SK-N-SH treated with all-trans-retinoic acid at 6 μM for 48 hours (cell line): ENCODE measurements at regions not wholly inside any gene's neighbourhood (a gene's known extent, or its start where the extent isn't known, plus 50 kb on each side); places are given as distances from the start of the nearest gene placed in this dataset.

Source experiments
- ARNTL ChIP-seq: fragments of 450-650 bp; formaldehyde crosslinking; IDR thresholded peaks from 2 replicates; pipeline ENCODE4 v1.5.0; 2020; ENCODE audit warnings: low read depth, mild to moderate bottlenecking, moderate library complexity, borderline replicate concordance
- BACH2 ChIP-seq: fragments of 250-450 bp; sonication (Bioruptor Pico); IDR thresholded peaks from 2 replicates; pipeline ENCODE4 v1.9.0; 2021; ENCODE audit warnings: mild to moderate bottlenecking, borderline replicate concordance
- ESRRG ChIP-seq: fragments of 250-450 bp; sonication (Bioruptor Pico); IDR thresholded peaks from 2 replicates; pipeline ENCODE4 v1.6.1; 2021; ENCODE audit warnings: mild to moderate bottlenecking
- GLIS3 ChIP-seq: fragments of 250-450 bp; sonication (Bioruptor Pico); IDR thresholded peaks from 2 replicates; pipeline ENCODE4 v1.5.0; 2020; ENCODE audit warnings: mild to moderate bottlenecking, moderate library complexity
- ISL1 ChIP-seq: fragments of 250-450 bp; sonication (Bioruptor Pico); IDR thresholded peaks from 2 replicates; pipeline ENCODE4 v2.1.2; 2022; ENCODE audit warnings: mild to moderate bottlenecking, moderate library complexity
- OSR1 ChIP-seq: fragments of 250-450 bp; sonication (Bioruptor Pico); IDR thresholded peaks from 2 replicates; pipeline ENCODE4 v1.8.0; 2022; ENCODE audit warnings: moderate library complexity, mild to moderate bottlenecking, inconsistent platforms
- POU6F1 ChIP-seq: fragments of 250-450 bp; sonication (Bioruptor Pico); IDR thresholded peaks from 2 replicates; pipeline ENCODE4 v1.8.0; 2021; ENCODE audit warnings: low read depth, mild to moderate bottlenecking, moderate library complexity, borderline replicate concordance
- TCF4 ChIP-seq: fragments of 250-450 bp; sonication (Bioruptor Pico); IDR thresholded peaks from 2 replicates; pipeline ENCODE4 v1.8.0; 2021; ENCODE audit warnings: mild to moderate bottlenecking, moderate library complexity, borderline replicate concordance
- TSHZ2 ChIP-seq: fragments of 250-450 bp; sonication (Bioruptor Pico); IDR thresholded peaks from 2 replicates; pipeline ENCODE4 v1.5.0; 2020; ENCODE audit warnings: mild to moderate bottlenecking, moderate library complexity
- ZC3H10 ChIP-seq: fragments of 250-450 bp; sonication (Bioruptor Pico); IDR thresholded peaks from 2 replicates; pipeline ENCODE4 v1.5.1; 2021; ENCODE audit warnings: mild to moderate bottlenecking, moderate library complexity
- ZFP3 ChIP-seq: fragments of 250-450 bp; sonication (Bioruptor Pico); IDR thresholded peaks from 2 replicates; pipeline ENCODE4 v1.5.0; 2020; ENCODE audit warnings: mild to moderate bottlenecking, moderate library complexity
- ZNF8 ChIP-seq: fragments of 450-650 bp; formaldehyde crosslinking; IDR thresholded peaks from 2 replicates; pipeline ENCODE4 v1.5.0; 2020; ENCODE audit warnings: mild to moderate bottlenecking, moderate library complexity

- TF ChIP-seq OSR1 (CRISPR knock-in tag) (no peak), ISL1 (CRISPR knock-in tag) (no peak), ZNF8 (no peak), ARNTL (no peak), POU6F1 (no peak), TSHZ2 (CRISPR knock-in tag) (no peak), ZFP3 (CRISPR knock-in tag) (no peak), ZC3H10 (CRISPR knock-in tag) (no peak), BACH2 (no peak), GLIS3 (CRISPR knock-in tag) (no peak), ESRRG (CRISPR knock-in tag) (no peak), TCF4 (CRISPR knock-in tag) (no peak)
Observed at GRCh38 chr9:115717298-115717697, 436.3 kb upstream of the PAPPA start.
